WI38 (cell line): ENCODE measurements at regions not wholly inside any gene's neighbourhood (a gene's known extent, or its start where the extent isn't known, plus 50 kb on each side); places are given as distances from the start of the nearest gene placed in this dataset.

Experiments used
- H3K4me3 ChIP-seq: 2 replicates; pipeline ENCODE4 v1.5.1; 2011; ENCODE audit warnings: low read depth, mild to moderate bottlenecking, control low read depth, low read length
- TF ChIP-seq, protein P1 (sequence below): IDR thresholded peaks from 2 replicates; pipeline ENCODE4 v1.5.1; 2012; ENCODE audit warnings: low read depth, mild to moderate bottlenecking, control low read depth, low read length

DNA sequence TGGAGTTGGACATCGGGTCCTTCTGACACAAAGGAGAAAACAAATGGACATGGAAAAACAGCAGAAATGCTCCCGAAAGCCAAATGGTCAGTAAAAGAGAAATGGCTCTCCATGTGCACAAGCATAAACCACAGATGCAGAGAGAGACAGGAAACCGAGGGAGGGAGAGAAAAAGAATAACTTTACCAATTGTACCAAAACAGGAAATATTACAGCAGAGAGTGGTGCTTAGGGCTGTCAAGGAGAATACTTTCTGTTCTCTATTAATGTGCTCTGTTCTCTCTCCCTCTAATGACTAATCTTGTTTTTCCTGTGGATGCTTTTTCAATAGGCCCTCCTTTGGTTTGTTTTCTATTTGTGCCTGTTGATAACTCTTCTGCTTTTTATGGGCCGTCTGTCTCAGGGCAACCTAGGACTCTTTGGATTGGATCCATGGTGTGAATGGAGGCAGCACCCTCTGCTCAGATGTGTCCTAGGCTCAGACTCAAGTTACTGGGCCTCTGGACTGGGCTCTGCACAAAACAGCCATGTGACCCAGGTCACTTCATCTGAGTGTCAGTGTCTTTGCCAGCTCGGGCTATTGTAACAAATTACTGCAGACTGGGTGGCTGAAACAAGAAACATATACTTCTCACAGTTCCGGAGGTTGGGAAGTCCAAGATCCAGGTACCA, 663.0 kb downstream of the NPHP4 start:
- no peak overlapping the region for H3K4me3 ChIP-seq
- TF ChIP-seq, protein P1, sequence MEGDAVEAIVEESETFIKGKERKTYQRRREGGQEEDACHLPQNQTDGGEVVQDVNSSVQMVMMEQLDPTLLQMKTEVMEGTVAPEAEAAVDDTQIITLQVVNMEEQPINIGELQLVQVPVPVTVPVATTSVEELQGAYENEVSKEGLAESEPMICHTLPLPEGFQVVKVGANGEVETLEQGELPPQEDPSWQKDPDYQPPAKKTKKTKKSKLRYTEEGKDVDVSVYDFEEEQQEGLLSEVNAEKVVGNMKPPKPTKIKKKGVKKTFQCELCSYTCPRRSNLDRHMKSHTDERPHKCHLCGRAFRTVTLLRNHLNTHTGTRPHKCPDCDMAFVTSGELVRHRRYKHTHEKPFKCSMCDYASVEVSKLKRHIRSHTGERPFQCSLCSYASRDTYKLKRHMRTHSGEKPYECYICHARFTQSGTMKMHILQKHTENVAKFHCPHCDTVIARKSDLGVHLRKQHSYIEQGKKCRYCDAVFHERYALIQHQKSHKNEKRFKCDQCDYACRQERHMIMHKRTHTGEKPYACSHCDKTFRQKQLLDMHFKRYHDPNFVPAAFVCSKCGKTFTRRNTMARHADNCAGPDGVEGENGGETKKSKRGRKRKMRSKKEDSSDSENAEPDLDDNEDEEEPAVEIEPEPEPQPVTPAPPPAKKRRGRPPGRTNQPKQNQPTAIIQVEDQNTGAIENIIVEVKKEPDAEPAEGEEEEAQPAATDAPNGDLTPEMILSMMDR: no peak

DNA sequence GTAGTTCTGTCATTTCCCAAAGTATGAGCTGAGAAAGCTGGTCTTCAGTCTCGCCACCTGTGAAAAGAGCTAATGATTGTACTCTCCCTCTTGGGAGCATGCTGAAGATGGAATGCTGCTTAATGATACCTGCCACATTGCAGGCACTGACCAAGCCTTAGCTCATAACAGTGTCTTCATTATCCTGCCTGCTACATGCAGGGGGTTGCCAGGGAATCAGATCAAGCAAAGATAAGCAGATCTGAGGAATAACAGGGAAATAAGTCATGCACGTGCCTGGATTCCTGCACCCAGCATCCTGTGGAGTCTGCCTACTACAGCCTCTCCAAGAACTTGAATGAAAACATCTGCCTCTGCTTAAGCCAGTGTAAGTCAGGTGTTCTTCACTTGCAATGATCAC, 667.3 kb downstream of the NPHP4 start:
- H3K4me3 ChIP-seq: no peak overlapping the region
- TF ChIP-seq, protein P1: no peak

DNA sequence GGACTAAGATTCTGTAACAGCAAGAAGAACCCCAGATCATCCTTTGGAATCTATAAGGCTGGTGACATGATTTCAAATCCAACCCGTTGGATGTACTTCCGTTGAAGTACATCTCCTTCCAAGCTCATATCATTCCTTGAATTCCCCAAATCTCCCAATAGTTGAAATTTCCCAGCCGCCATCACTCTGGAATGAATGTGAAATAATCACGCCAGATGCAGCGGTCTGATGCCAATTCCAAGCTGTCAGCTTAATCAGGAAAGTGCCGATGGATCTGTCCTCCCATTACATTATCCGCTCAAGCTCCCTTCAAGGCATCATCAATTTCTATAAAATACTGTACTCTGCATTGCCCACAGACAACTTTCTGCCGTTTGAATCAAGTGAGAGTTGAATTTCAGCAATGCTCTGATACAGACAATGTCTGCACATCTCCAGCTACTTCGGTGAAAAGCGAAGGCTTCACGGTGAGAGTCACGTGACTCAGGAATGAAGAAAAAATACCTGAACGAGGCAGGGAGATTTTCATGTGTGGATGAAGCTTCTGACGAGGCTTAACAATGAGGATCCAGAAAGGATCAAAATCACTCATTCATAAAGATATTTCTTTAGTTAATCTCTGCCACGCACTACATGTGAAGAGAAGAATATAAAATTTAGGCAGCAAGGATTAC, 663.9 kb downstream of the AJAP1 start:
- TF ChIP-seq, protein P1: no peak
- H3K4me3 ChIP-seq: no peak overlapping the region

DNA sequence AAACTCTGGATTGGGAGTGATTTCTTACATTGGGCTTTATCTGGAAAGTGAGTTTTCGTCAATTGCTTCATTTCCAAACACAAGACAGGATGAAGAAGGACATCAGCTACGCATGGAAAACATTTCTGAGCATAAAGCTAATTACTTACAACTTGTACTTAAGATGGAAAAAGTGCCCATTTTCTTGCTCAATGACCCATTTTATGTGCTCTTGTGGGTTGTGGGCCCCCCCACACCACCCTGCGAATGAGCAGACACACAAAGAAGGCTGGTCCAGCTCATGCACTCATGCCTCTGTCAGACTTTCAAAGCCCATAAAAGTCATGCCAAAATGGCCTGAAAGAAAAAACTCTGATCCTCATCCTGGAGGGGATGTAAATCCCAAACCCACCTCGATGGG, 663.0 kb downstream of the AJAP1 start:
- TF ChIP-seq, protein P1: no peak
- no peak overlapping the region for H3K4me3 ChIP-seq

DNA sequence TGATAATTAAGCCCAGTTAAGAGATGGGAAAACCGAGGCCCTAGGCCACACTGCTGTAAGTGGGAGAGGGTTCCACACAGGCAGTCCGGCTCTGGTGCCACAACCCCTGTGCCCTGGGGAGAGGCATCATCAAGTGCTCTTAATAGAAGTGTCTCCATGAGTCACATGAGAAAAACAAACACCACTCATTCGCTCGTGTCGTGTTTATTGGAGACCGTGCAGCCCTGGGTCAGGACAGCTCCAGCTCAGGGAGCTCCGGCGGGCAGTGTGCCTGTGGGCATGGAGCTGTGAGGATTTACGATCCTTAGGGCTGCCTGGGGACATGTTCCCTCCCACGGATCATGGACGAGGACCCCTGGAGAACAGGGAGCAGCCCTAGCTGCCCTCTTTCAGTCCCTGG, 658.5 kb downstream of the AJAP1 start:
- no peak overlapping the region for H3K4me3 ChIP-seq
- TF ChIP-seq, protein P1: no peak

DNA sequence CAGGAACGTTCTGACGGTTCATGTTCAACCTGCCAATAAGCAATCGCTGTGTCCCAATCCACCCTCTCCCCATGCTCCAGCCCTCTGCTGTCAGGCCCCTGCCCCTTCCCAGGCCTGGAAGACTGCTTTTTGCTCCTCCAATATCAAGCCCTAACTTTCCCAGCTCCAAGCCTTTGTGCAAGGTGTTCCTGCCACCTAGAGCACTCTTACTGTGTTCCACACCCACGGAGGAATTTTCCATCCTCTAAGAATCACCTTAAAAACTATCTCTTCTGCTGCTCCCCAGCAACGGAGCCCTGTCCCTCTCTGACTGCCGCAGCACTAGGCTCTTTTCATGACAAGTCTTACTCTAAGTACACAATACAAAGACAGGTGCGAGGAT, 657.9 kb downstream of the AJAP1 start:
- no peak overlapping the region for H3K4me3 ChIP-seq

More for the DNA sequence above, 657.9 kb downstream of the AJAP1 start:
- TF ChIP-seq, protein P1: no peak
